HEK293 (cell line): ENCODE measurements at regions not wholly inside any gene's neighbourhood (a gene's known extent, or its start where the extent isn't known, plus 50 kb on each side); places are given as distances from the start of the nearest gene placed in this dataset.

ENCODE experiments used
- CTCF ChIA-PET: fragments of 350-600 bp; formaldehyde crosslinking; extraction: SDS; loops from one replicate; lab custom pipeline; 2021; ENCODE audit warnings: antibody characterized with exemption; lab: Yijun Ruan, JAX
- POLR2A ChIA-PET: fragments of 300-600 bp; formaldehyde crosslinking; extraction: SDS; loops from one replicate; lab custom pipeline; 2020; ENCODE audit warnings: antibody characterized with exemption, inconsistent platforms; lab: Yijun Ruan, JAX
- H3K27ac ChIP-seq: fragments of 200-500 bp; sonication (Bioruptor generic); 2 replicates; pipeline ENCODE4 v1.5.1; 2014; ENCODE audit warnings: low read depth, low read length, control low read depth, inconsistent platforms; ENCODE audit errors: extremely low read depth
- H3K36me3 ChIP-seq, 2 experiments: fragments of 200-500 bp in 1 of 2; sonication (Bioruptor generic) in 1 of 2; 1 replicate in 1 of 2; 2 replicates in 1 of 2; pipeline ENCODE4 v1.5.1; 2014 to 2017; ENCODE audit warnings: inconsistent platforms in 2 of 2, low read length in 2 of 2; ENCODE audit not compliant: control insufficient read depth in 2 of 2, insufficient read depth in 1 of 2
- H3K4me1 ChIP-seq: fragments of 200-500 bp; sonication (Bioruptor generic); 2 replicates; pipeline ENCODE4 v1.5.1; 2014; ENCODE audit warnings: mild to moderate bottlenecking, low read length, inconsistent platforms; ENCODE audit not compliant: control insufficient read depth, insufficient read depth
- H3K4me3 ChIP-seq: 2 replicates; pipeline ENCODE4 v1.5.1; 2011; ENCODE audit warnings: low read depth, mild to moderate bottlenecking, control low read depth, low read length, moderate library complexity
- H3K9me3 ChIP-seq: fragments of 200-500 bp; sonication (Bioruptor generic); 2 replicates; pipeline ENCODE4 v1.5.1; 2014; ENCODE audit warnings: low read depth, low read length, inconsistent platforms; ENCODE audit not compliant: control insufficient read depth, insufficient read depth
- BCL6B ChIP-seq: fragments of 450-650 bp; formaldehyde crosslinking; IDR thresholded peaks from 2 replicates; pipeline ENCODE4 v1.5.1; 2017; ENCODE audit warnings: missing biosample characterization, missing genetic modification characterization
- GLI4 ChIP-seq: fragments of 450-650 bp; formaldehyde crosslinking; IDR thresholded peaks from 2 replicates; pipeline ENCODE4 v1.5.1; 2016; ENCODE audit warnings: missing biosample characterization, missing genetic modification characterization
- HOXC10 ChIP-seq: sonication (generic); formaldehyde crosslinking; IDR thresholded peaks from 2 replicates; pipeline ENCODE4 v1.8.1; 2023; ENCODE audit warnings: mild to moderate bottlenecking, missing genetic modification reagents
- MYNN ChIP-seq: fragments of 450-650 bp; formaldehyde crosslinking; IDR thresholded peaks from 2 replicates; pipeline ENCODE4 v1.5.1; 2016; ENCODE audit warnings: missing biosample characterization, missing genetic modification characterization, borderline replicate concordance
- PRDM6 ChIP-seq: fragments of 450-650 bp; formaldehyde crosslinking; IDR thresholded peaks from 2 replicates; pipeline ENCODE4 v1.5.1; 2017; ENCODE audit warnings: missing biosample characterization, missing genetic modification characterization
- YY1 ChIP-seq: fragments of 450-650 bp; formaldehyde crosslinking; IDR thresholded peaks from 2 replicates; pipeline ENCODE4 v1.5.1; 2018; ENCODE audit warnings: missing biosample characterization, missing genetic modification characterization
- ZBTB1 ChIP-seq: fragments of 450-650 bp; formaldehyde crosslinking; IDR thresholded peaks from 2 replicates; pipeline ENCODE4 v1.5.1; 2016; ENCODE audit warnings: missing biosample characterization, missing genetic modification characterization
- ZBTB10 ChIP-seq: fragments of 450-650 bp; formaldehyde crosslinking; IDR thresholded peaks from 2 replicates; pipeline ENCODE4 v1.5.1; 2016; ENCODE audit warnings: missing biosample characterization, missing genetic modification characterization
- ZBTB49 ChIP-seq: fragments of 450-650 bp; formaldehyde crosslinking; IDR thresholded peaks from 2 replicates; pipeline ENCODE4 v1.5.1; 2016; ENCODE audit warnings: missing biosample characterization, missing genetic modification characterization, low read depth
- ZBTB8A ChIP-seq: fragments of 450-650 bp; formaldehyde crosslinking; IDR thresholded peaks from 2 replicates; pipeline ENCODE4 v1.5.1; 2016; ENCODE audit warnings: missing biosample characterization, missing genetic modification characterization
- ZNF155 ChIP-seq: fragments of 450-650 bp; formaldehyde crosslinking; IDR thresholded peaks from 2 replicates; pipeline ENCODE4 v1.5.1; 2016; ENCODE audit warnings: missing biosample characterization, missing genetic modification characterization
- ZNF19 ChIP-seq: fragments of 450-650 bp; formaldehyde crosslinking; IDR thresholded peaks from 2 replicates; pipeline ENCODE4; 2016; ENCODE audit warnings: missing biosample characterization, missing genetic modification characterization, low read depth
- ZNF223 ChIP-seq: fragments of 450-650 bp; formaldehyde crosslinking; IDR thresholded peaks from 2 replicates; pipeline ENCODE4 v1.5.1; 2016; ENCODE audit warnings: missing biosample characterization, missing genetic modification characterization
- ZNF239 ChIP-seq: fragments of 450-650 bp; formaldehyde crosslinking; IDR thresholded peaks from 2 replicates; pipeline ENCODE4 v1.5.1; 2016; ENCODE audit warnings: missing biosample characterization, missing genetic modification characterization
- ZNF391 ChIP-seq: fragments of 450-650 bp; formaldehyde crosslinking; IDR thresholded peaks from 2 replicates; pipeline ENCODE4 v1.5.1; 2016; ENCODE audit warnings: low read depth, missing biosample characterization, missing genetic modification characterization, borderline replicate concordance
- ZNF510 ChIP-seq: fragments of 450-650 bp; formaldehyde crosslinking; IDR thresholded peaks from 2 replicates; pipeline ENCODE4 v1.5.1; 2018; ENCODE audit warnings: mild to moderate bottlenecking, missing genetic modification characterization, missing biosample characterization; ENCODE audit not compliant: insufficient replicate concordance
- ZNF544 ChIP-seq: fragments of 450-650 bp; formaldehyde crosslinking; IDR thresholded peaks from 2 replicates; pipeline ENCODE4 v1.5.0; 2017; ENCODE audit warnings: missing biosample characterization, missing genetic modification characterization
- ZNF658 ChIP-seq: fragments of 450-650 bp; formaldehyde crosslinking; IDR thresholded peaks from 2 replicates; pipeline ENCODE4; 2016; ENCODE audit warnings: missing biosample characterization, missing genetic modification characterization
- ZNF704 ChIP-seq: fragments of 450-650 bp; formaldehyde crosslinking; IDR thresholded peaks from 2 replicates; pipeline ENCODE4 v1.5.1; 2016; ENCODE audit warnings: missing biosample characterization, missing genetic modification characterization
- ZNF785 ChIP-seq: fragments of 450-650 bp; formaldehyde crosslinking; IDR thresholded peaks from 2 replicates; pipeline ENCODE4 v1.5.1; 2016; ENCODE audit warnings: missing biosample characterization, missing genetic modification characterization
- ZNF830 ChIP-seq: fragments of 450-650 bp; IDR thresholded peaks from 2 replicates; pipeline ENCODE4 v1.5.0; 2018; ENCODE audit warnings: missing biosample characterization, missing genetic modification characterization, low read depth, mild to moderate bottlenecking, moderate library complexity

- no peaks in the 10 kb centered on the region for H3K9me3 ChIP-seq
- H3K36me3 ChIP-seq, result no peaks in the 10 kb centered on the region
- CTCF ChIA-PET, result no interaction called here
- TF ChIP-seq GLI4, result no peak
- no peak for TF ChIP-seq HOXC10 (CRISPR knock-in tag)
- H3K4me1 ChIP-seq, result no peaks in the 10 kb centered on the region; the same call in 1 of the 2 replicates
- POLR2A ChIA-PET, result no interaction called here
- H3K27ac ChIP-seq, result no peak overlapping the region
- H3K4me3 ChIP-seq, result no peak overlapping the region
Observed at GRCh38 chr10:35794703-35795102, 152.6 kb upstream of the FZD8 start.

GRCh38 chr10:35792291-35792690 lies 150.2 kb upstream of the FZD8 start:
- ChIA-PET CTCF (no interaction called here), POLR2A (no interaction called here)
- Histone ChIP-seq H3K4me1 (no peaks in the 10 kb centered on the region; the same call in 1 of the 2 replicates), H3K4me3 (no peak overlapping the region), H3K36me3 (no peaks in the 10 kb centered on the region), H3K27ac (no peak overlapping the region), H3K9me3 (no peaks in the 10 kb centered on the region)
- TF ChIP-seq ZNF510, result no peak
- no peak for TF ChIP-seq BCL6B (tag by site-specific recombination)

GRCh38 chr10:35789996-35790395 lies 147.9 kb upstream of the FZD8 start:
- Histone ChIP-seq H3K27ac (no peak overlapping the region), H3K9me3 (no peaks in the 10 kb centered on the region), H3K4me3 (no peak overlapping the region), H3K36me3 (no peaks in the 10 kb centered on the region), H3K4me1 (no peaks in the 10 kb centered on the region)
- TF ChIP-seq ZNF704 (tag by site-specific recombination) (no peak), ZNF658 (no peak), ZBTB49 (tag by site-specific recombination) (no peak), ZNF830 (tag by site-specific recombination) (no peak), ZNF785 (tag by site-specific recombination) (no peak), ZNF155 (tag by site-specific recombination) (no peak), YY1 (tag by site-specific recombination) (no peak), ZNF223 (no peak), ZNF19 (tag by site-specific recombination) (no peak), ZBTB10 (tag by site-specific recombination) (no peak), ZNF544 (tag by site-specific recombination) (no peak), ZBTB1 (tag by site-specific recombination) (no peak), PRDM6 (tag by site-specific recombination) (no peak), ZNF391 (tag by site-specific recombination) (no peak), ZBTB8A (no peak), ZNF510 (no peak), ZNF239 (tag by site-specific recombination) (no peak), MYNN (no peak)
- ChIA-PET CTCF (no interaction called here), POLR2A (no interaction called here)
